Hepatocyte (in vitro differentiated cells): ENCODE measurements at regions not wholly inside any gene's neighbourhood (a gene's known extent, or its start where the extent isn't known, plus 50 kb on each side); places are given as distances from the start of the nearest gene placed in this dataset.

Experiments used
- CTCF ChIP-seq: fragments of 200-600 bp; sonication (generic); IDR thresholded peaks from 2 replicates; pipeline ENCODE4 v1.5.1; 2016; ENCODE audit warnings: antibody characterized with exemption, mild to moderate bottlenecking; ENCODE audit not compliant: poor library complexity
- EZH2 ChIP-seq: fragments of 200-600 bp; sonication (generic); IDR thresholded peaks from 2 replicates; pipeline ENCODE4 v1.6.1; 2016; ENCODE audit warnings: antibody characterized with exemption, mild to moderate bottlenecking, borderline replicate concordance
- EZH2phosphoT487 ChIP-seq: fragments of 200-600 bp; sonication (generic); IDR thresholded peaks from one replicate; pipeline ENCODE4 v1.6.1; 2018; ENCODE audit warnings: antibody characterized with exemption, mild to moderate bottlenecking, low read depth, moderate library complexity; ENCODE audit not compliant: unreplicated experiment, severe bottlenecking

- no peak for TF ChIP-seq CTCF
- no peak for TF ChIP-seq EZH2phosphoT487
- no peak for TF ChIP-seq EZH2
These were observed 512.1 kb downstream of the LMO4 start for GRCh38 chr1:87840767-87841166.
